Trophoblast cell (in vitro differentiated cells and primary cell): ENCODE measurements at regions not wholly inside any gene's neighbourhood (a gene's known extent, or its start where the extent isn't known, plus 50 kb on each side); places are given as distances from the start of the nearest gene placed in this dataset.

Source experiments
- DNase-seq, 2 donors: peaks; one replicate each; pipeline ENCODE4 v3.0.0-alpha.2; 2016
- H2AFZ ChIP-seq: 2 replicates; pipeline ENCODE4 v1.6.1; 2013; ENCODE audit warnings: low read length, moderate library complexity, mild to moderate bottlenecking; ENCODE audit not compliant: insufficient read depth, poor library complexity
- H2AK5ac ChIP-seq: 2 replicates; pipeline ENCODE4 v1.6.1; 2013; ENCODE audit warnings: mild to moderate bottlenecking, low read length
- H2BK120ac ChIP-seq: 2 replicates; pipeline ENCODE4 v1.6.1; 2013; ENCODE audit warnings: low read length, mild to moderate bottlenecking, moderate library complexity; ENCODE audit not compliant: insufficient read depth, poor library complexity
- H2BK12ac ChIP-seq: 2 replicates; pipeline ENCODE4 v1.6.1; 2013; ENCODE audit warnings: mild to moderate bottlenecking, low read length, moderate library complexity
- H2BK5ac ChIP-seq: 2 replicates; pipeline ENCODE4 v1.6.1; 2013; ENCODE audit warnings: low read length, low read depth, moderate library complexity, mild to moderate bottlenecking; ENCODE audit not compliant: poor library complexity
- H3K14ac ChIP-seq: 2 replicates; pipeline ENCODE4 v1.6.1; 2013; ENCODE audit warnings: mild to moderate bottlenecking, low read length
- H3K18ac ChIP-seq: 2 replicates; pipeline ENCODE4 v1.6.1; 2013; ENCODE audit warnings: mild to moderate bottlenecking, low read length
- H3K23ac ChIP-seq: 2 replicates; pipeline ENCODE4 v1.6.1; 2013; ENCODE audit warnings: low read length
- H3K27ac ChIP-seq: 2 replicates; pipeline ENCODE4 v1.5.1; 2013; ENCODE audit warnings: low read depth, mild to moderate bottlenecking, inconsistent platforms, low read length, moderate library complexity
- H3K27me3 ChIP-seq: 2 replicates; pipeline ENCODE4 v1.6.1; 2013; ENCODE audit warnings: inconsistent platforms, mild to moderate bottlenecking, low read length, moderate library complexity; ENCODE audit not compliant: insufficient read depth
- H3K36me3 ChIP-seq, 2 experiments: 1 replicate in 1 of 2; 2 replicates in 1 of 2; pipeline ENCODE4 v1.6.1; 2013; ENCODE audit warnings: low read length in 2 of 2, mild to moderate bottlenecking in 2 of 2, moderate library complexity in 1 of 2; ENCODE audit not compliant: insufficient read depth in 2 of 2, control insufficient read depth in 1 of 2
- H3K4ac ChIP-seq: 2 replicates; pipeline ENCODE4 v1.6.1; 2013; ENCODE audit warnings: low read depth, mild to moderate bottlenecking, low read length, moderate library complexity
- H3K4me1 ChIP-seq, 2 experiments: 1 replicate in 1 of 2; 2 replicates in 1 of 2; pipeline ENCODE4 v1.6.1; 2013; ENCODE audit warnings: low read length in 2 of 2, mild to moderate bottlenecking in 2 of 2, moderate library complexity in 1 of 2; ENCODE audit not compliant: insufficient read depth in 2 of 2, control insufficient read depth in 1 of 2
- H3K4me2 ChIP-seq: 2 replicates; pipeline ENCODE4 v1.6.1; 2013; ENCODE audit warnings: inconsistent platforms, mild to moderate bottlenecking, low read length, moderate library complexity
- H3K4me3 ChIP-seq: 2 replicates; pipeline ENCODE4 v1.5.1; 2013; ENCODE audit warnings: mild to moderate bottlenecking, low read depth, low read length, inconsistent platforms
- H3K79me1 ChIP-seq: one replicate; pipeline ENCODE4 v1.6.1; 2013; ENCODE audit warnings: low read length
- H3K79me2 ChIP-seq: 2 replicates; pipeline ENCODE4 v1.6.1; 2013; ENCODE audit warnings: low read length, mild to moderate bottlenecking; ENCODE audit not compliant: control insufficient read depth, insufficient read depth, poor library complexity
- H3K9ac ChIP-seq: 2 replicates; pipeline ENCODE4 v1.6.1; 2013; ENCODE audit warnings: mild to moderate bottlenecking, low read length
- H3K9me3 ChIP-seq: 2 replicates; pipeline ENCODE4 v1.6.1; 2013; ENCODE audit warnings: low read depth, mild to moderate bottlenecking, control low read depth, inconsistent platforms, low read length; ENCODE audit not compliant: insufficient read depth
- H4K12ac ChIP-seq: 2 replicates; pipeline ENCODE4 v1.6.1; 2013; ENCODE audit warnings: low read depth, mild to moderate bottlenecking, low read length, moderate library complexity
- H4K8ac ChIP-seq: 2 replicates; pipeline ENCODE4 v1.6.1; 2013; ENCODE audit warnings: low read depth, mild to moderate bottlenecking, low read length, moderate library complexity
- H4K91ac ChIP-seq: one replicate; pipeline ENCODE4 v1.6.1; 2013; ENCODE audit warnings: low read depth, mild to moderate bottlenecking, low read length, moderate library complexity
- WGBS: extraction: QIAGEN DNeasy Blood & Tissue Kit; methylation state at CpG from one replicate; pipeline ENCODE4 v1.1.7; 2013; ENCODE audit warnings: missing lambda C conversion rate; ENCODE audit not compliant: insufficient read length, insufficient coverage; ENCODE audit errors: extremely low coverage; 5-methylcytosine and 5-hydroxymethylcytosine counted together

GRCh38 chr21:18030248-18030647 is 211.1 kb upstream of the C21orf91 start:
- Histone ChIP-seq H3K4me2 (no peak overlapping the region), H3K4me3 (no peak overlapping the region), H3K14ac (no peak overlapping the region), H3K23ac (no peak overlapping the region), H3K18ac (no peak overlapping the region), H3K4ac (no peak overlapping the region), H3K36me3 (no peaks in the 10 kb centered on the region), H3K27me3 (no peaks in the 10 kb centered on the region), H3K9me3 (no peaks in the 10 kb centered on the region), H3K4me1 (no peaks in the 10 kb centered on the region), H3K79me1 (no peaks in the 10 kb centered on the region), H2BK12ac (no peak overlapping the region), H2AFZ (no peak overlapping the region), H2BK5ac (no peak overlapping the region), H3K79me2 (no peaks in the 10 kb centered on the region), H4K91ac (no peak overlapping the region), H2AK5ac (no peak overlapping the region), H4K12ac (no peak overlapping the region), H4K8ac (no peak overlapping the region), H3K27ac (no peak overlapping the region), H2BK120ac (no peak overlapping the region), H3K9ac (no peak overlapping the region)
- WGBS = no CpG with 5 or more reads among the region's 4 CpGs
- no peak for DNase-seq

DNA sequence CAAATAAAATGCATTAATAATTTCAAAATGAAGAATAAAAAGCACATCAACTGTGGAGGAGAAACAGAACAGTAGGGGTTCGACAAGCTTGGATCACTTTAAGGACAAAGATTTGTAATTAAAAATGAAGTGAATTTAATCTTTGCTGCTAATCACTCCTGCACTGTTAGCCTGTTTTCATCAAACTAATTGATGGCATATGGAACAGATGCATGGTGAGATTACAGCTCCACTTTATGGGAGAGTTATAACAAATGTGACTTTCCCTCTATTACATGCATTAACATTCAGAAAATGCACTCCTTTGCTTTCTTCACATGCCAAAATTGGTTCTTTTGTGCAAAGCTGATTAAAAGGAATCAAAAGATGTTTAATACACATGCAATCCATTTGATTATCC is 207.2 kb upstream of the C21orf91 start:
- Histone ChIP-seq H3K9ac (no peak overlapping the region), H3K4ac (no peak overlapping the region), H3K27ac (no peak overlapping the region), H3K9me3 (peaks cover 1% of the 10 kb centered on the region), H2BK120ac (no peak overlapping the region), H3K4me3 (no peak overlapping the region), H3K79me2 (no peaks in the 10 kb centered on the region), H4K91ac (no peak overlapping the region), H2AK5ac (no peak overlapping the region), H3K79me1 (no peaks in the 10 kb centered on the region), H4K8ac (no peak overlapping the region), H2BK5ac (no peak overlapping the region), H3K36me3 (no peaks in the 10 kb centered on the region), H3K23ac (no peak overlapping the region), H3K14ac (no peak overlapping the region), H3K4me1 (no peaks in the 10 kb centered on the region), H3K18ac (no peak overlapping the region), H2BK12ac (no peak overlapping the region), H3K27me3 (no peaks in the 10 kb centered on the region), H4K12ac (no peak overlapping the region), H3K4me2 (no peak overlapping the region), H2AFZ (no peak overlapping the region)
- WGBS = no CpG with 5 or more reads among the region's 1 CpG
- no peak for DNase-seq

- no peak overlapping the region for H2BK120ac ChIP-seq
- no peak overlapping the region for H3K18ac ChIP-seq
- DNase-seq = no peak
- no peaks in the 10 kb centered on the region for H3K79me1 ChIP-seq
- no peak overlapping the region for H3K9ac ChIP-seq
- no peak overlapping the region for H3K27ac ChIP-seq
- H3K14ac ChIP-seq = no peak overlapping the region
- H3K4ac ChIP-seq = no peak overlapping the region
- no peak overlapping the region for H4K91ac ChIP-seq
- H3K4me1 ChIP-seq = no peaks in the 10 kb centered on the region
- no peaks in the 10 kb centered on the region for H3K27me3 ChIP-seq
- no CpG with 5 or more reads among the region's 2 CpGs for WGBS
- H4K12ac ChIP-seq = no peak overlapping the region
- no peak overlapping the region for H4K8ac ChIP-seq
- H3K79me2 ChIP-seq = no peaks in the 10 kb centered on the region
- H3K4me2 ChIP-seq = no peak overlapping the region
- no peak overlapping the region for H3K4me3 ChIP-seq
- peaks cover 1% of the 10 kb centered on the region for H3K9me3 ChIP-seq
- H3K23ac ChIP-seq = no peak overlapping the region
- no peak overlapping the region for H2AFZ ChIP-seq
- no peak overlapping the region for H2BK12ac ChIP-seq
- H2BK5ac ChIP-seq = no peak overlapping the region
- no peak overlapping the region for H2AK5ac ChIP-seq
- H3K36me3 ChIP-seq = no peaks in the 10 kb centered on the region
Measured at GRCh38 chr21:18023711-18024110, 204.6 kb upstream of the C21orf91 start.

- Histone ChIP-seq H3K27me3 (no peaks in the 10 kb centered on the region), H3K14ac (no peak overlapping the region), H3K4ac (no peak overlapping the region), H4K12ac (no peak overlapping the region), H3K79me2 (no peaks in the 10 kb centered on the region), H2BK5ac (no peak overlapping the region), H2AK5ac (no peak overlapping the region), H3K79me1 (no peaks in the 10 kb centered on the region), H3K27ac (no peak overlapping the region), H2AFZ (no peak overlapping the region), H3K9ac (no peak overlapping the region), H4K8ac (no peak overlapping the region), H2BK120ac (no peak overlapping the region), H4K91ac (no peak overlapping the region), H3K36me3 (no peaks in the 10 kb centered on the region), H3K9me3 (peaks cover 1% of the 10 kb centered on the region), H2BK12ac (no peak overlapping the region), H3K23ac (no peak overlapping the region), H3K4me2 (no peak overlapping the region), H3K4me1 (no peaks in the 10 kb centered on the region), H3K18ac (no peak overlapping the region), H3K4me3 (no peak overlapping the region)
- DNase-seq = no peak
- no CpG with 5 or more reads among the region's 4 CpGs for WGBS
Measured at GRCh38 chr21:18023157-18023556, 204.0 kb upstream of the C21orf91 start.
